HG03520 (cell line): ENCODE measurements at regions not wholly inside any gene's neighbourhood (a gene's known extent, or its start where the extent isn't known, plus 50 kb on each side); places are given as distances from the start of the nearest gene placed in this dataset.
"Not testable (repeated sequence)": the region's sequence is repeated elsewhere in the genome, so short reads cannot be mapped to it uniquely, and the experiment has no call there.

Experiments used
- ATAC-seq: cut with Tn5 transposase; IDR thresholded peaks from one replicate; pipeline ENCODE4 v1.9.1; 2021; ENCODE audit warnings: mild to moderate bottlenecking, moderate library complexity; ENCODE audit not compliant: unreplicated experiment

DNA sequence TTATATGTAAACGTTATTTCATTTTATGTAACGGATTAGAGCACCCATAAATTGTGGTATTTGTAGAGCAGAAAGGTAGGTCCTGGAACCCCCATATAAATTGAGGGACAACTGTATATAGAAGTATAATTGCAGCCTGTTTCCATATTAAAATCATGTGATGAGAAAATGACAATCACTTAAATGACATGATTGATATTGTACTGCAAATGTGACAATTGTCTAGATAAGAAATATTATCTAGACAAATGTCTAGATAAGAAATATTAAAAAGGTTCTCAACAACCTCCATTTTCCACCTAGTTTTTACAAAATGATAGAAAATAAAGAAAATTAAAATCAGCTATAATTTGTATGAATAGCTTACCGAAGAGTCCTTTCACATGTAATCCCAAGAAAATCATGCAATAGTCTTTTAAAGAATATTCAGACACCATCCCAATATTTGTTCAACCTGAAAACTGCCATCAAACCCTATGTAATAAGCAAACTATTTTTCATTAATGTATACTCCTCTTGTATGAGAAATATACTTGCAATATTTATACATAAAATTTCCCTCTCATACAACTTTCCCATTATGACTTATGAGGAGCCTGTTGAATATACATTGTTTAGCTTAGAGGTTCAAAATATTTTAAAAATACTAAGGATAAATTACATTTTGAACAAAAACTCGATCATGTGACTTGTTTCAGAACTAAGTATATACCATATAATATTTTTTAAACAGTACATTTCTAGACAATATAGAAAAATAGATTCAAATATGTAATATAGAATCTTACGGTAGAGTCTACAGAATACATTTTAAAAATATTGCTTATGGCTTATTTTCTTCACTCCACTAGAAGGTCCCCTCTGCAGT lies 153.2 kb downstream of the CRPPA start:
- ATAC-seq = no peak

DNA sequence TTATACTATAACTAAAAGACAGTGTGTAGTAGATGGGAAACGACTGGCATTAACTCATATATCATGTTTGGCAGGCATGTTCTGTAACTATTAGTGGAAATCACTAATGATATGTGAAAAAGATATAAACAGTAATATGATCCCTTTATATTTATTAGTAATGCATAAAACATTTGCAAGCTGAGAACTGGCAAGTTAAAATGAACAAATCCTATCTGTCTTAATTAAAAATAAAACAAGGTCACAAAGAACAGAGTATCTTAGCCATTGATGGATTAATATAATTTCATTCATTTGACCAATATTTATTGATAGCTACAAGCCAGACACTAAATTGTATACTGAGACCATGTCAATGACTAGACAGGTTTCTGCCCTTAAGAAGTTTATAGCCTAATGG lies 154.5 kb downstream of the CRPPA start:
- no peak for ATAC-seq

DNA sequence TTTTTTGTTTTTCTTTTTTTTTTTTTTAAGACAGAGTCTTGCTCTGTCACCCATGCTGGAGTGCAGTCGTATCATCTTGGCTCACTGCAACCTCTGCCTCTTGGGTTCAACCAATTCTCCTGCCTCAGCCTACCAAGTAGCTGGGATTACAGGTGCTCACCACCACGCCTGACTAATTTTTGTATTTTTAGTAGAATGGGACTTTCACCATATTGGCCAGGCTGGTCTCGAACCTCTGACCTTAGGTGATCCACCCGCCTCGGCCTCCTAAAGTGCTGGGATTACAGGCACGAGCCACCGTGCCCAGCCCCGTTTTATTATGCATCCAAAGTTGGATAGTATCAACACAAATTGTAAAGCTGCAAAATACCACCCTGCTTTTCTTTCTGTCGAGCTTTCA lies 154.9 kb downstream of the CRPPA start:
- not testable (repeated sequence) for ATAC-seq

DNA sequence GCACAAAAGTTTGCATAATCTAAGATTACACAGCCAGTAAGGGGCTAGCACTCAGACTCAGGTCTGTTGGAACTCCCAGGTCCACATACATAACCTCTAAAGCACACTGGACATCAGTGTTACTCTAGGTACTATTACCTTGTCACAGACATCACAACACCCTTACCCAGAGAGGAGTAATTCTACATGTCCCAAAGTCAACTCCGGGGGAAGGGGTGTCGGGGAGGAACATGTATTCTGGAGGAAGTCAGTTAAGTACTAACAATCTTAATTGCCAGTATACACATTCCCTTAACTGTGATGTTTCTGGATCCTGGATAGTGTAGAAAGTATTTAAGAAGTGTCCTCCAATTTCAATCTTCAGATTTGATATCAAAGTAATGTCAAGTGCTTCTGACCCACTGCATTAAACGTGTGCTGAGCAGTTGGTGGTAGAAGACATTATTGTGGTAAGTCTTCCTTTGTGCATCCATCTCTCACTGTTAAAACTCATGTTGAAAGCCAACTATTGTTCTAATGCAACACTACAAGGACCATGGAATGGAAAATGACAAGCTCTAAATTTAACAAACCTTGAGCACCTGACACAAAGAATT lies 155.4 kb downstream of the CRPPA start:
- no peak for ATAC-seq

DNA sequence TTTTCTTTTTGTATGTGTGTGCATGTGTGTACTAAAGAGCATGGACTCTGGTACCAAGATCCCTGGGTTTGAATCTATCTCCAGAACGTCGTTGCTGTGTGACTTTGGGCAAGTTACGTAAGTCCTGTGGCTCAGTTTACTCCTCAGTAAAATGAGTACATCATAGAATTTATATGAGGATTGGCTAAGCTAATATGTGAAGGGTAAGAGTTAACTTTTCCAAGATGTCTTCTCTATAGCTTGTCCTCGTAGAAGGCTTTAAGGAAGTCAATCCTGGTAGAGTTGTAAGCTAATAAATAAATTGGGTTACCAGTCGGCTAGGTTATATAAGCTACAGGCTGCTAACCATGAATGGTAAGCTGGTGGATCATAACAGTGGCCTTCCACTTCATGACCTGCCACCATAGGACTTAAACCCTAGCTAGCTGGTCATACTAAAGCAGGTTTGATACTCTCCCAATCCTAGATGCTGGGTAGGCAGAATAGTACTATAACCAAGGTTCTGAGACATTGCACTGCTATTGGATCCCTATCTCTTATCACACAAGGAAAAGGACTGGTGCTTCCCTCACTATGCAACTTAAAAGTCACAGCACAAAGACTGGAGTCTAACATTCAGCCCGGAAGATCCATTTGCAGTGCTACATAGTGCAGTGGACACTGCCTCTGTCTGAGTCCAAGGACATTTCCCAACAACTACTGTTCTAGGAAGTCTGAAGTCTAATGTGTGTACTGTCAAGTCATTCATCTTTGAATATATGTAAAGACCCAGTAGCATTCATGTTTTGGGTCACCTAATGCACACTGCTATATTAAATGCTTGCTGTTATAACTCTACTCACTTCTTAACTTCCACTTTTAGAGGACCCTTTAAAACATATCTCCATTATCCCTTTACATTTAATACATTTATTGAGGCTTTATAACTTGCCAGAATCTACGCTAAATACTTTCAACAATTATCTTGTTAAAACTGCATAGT lies 156.2 kb downstream of the CRPPA start:
- ATAC-seq = no peak

DNA sequence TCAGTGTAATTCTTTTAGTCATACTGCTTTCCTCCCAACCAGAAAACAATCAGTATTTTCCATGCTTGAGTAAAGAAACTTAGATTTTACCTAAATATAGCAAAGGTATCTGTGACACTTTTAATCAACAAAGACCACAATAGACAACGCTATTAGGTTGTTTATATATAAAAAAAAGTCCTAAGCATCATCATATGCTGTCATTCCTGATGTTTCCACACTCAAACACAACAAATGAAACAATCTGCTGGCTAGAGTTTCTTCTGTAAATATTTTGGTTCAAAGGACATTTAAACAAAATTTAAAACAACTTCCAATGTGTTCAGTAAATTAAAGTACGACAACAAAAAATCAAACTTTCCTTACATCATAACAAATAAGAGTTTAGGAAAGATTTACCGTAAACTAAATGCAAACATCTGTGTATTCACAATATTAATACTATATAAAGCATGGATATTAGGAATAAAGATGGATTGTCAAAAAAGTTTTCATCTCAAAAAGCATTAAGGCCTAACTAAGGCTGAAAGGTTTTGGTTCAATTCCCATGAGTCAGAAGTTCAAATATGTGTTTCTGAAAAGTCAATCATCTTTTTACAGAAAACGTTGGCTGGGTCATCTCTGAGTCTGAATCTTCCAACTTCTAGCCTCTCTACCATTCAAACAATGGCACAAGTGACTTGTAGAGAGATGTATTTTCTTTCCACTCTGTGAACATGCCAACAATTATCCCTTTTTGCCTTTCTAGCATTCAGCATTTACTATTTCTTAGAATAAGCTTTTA lies 157.1 kb downstream of the CRPPA start:
- no peak for ATAC-seq

DNA sequence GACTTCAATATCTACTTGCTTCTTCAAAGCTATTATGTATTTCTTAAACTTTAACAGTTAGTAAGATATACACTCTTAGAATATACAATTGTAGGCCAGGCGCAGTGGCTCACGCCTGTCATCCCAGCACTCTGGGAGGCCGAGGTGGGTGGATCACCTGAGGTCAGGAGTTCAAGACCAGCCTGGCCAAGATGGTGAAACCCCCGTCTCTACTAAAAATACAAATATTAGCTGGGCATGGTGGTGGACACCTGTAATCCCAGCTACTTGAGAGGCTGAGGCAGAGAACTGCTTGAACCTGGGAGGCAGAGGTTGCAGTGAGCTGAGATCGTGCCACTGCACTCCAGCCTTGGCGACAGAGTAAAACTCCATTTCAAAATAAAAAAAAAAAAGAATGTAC lies 158.0 kb downstream of the CRPPA start:
- not testable (repeated sequence) for ATAC-seq

DNA sequence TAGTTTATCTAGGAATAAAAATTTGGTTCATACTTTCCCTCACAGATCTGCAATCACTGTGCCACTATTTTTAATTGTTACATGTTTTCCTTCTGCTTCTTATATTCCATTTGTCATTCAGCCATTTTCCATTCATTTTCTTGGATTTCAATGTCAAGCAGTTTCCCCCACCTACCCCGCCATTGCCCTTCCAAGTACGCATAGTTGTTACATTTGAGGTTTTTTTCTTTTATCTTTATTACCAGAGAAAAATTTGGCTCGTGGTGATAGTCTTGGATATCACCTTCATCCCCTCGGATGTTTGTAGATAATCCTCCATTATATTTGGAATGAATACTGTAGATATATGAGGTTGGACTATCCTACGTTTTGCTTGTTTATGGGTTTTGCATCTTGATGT lies 159.7 kb downstream of the CRPPA start:
- ATAC-seq = no peak

DNA sequence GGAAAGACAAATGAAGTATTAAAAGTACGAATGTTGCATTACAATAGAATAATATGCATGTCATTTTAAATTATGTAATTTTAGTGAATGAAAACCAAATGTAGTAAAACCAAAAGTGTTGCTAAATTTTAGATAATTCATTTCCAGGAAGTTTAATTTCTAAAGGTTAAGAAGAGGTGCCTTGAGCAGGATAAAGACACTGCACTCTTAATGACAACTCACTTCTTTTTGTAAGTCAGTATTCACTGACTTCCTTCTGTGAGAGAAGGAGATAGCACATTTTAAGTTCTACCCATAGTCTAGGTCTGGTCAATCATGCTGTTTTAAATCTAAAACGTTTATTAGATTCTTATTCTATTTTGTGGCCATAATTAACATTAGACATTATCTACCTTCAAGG lies 160.2 kb downstream of the CRPPA start:
- ATAC-seq = no peak

DNA sequence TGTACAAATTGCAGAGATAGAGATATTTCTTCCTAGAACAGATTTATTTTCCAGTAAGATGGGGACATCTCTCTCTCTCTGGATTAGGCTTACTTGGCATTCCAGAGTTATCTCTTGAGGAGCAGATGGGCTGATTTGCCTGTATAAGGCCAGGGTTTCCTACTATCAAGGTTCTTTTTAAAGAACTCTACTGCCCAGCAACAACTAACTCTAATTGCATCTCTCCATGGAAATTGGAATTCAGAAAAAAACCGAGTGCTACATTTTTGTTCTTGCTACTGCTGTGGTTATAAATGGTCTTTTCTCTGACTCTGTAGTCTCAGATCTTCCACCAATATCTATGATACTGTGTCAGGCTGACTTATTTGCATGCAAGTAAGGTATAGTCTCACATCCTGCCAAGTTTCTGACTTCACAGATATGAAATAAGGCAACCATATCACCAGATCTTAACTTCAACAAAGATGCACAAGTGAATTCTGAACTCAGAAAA lies 161.1 kb downstream of the CRPPA start:
- peak; percentile 86 for ATAC-seq

DNA sequence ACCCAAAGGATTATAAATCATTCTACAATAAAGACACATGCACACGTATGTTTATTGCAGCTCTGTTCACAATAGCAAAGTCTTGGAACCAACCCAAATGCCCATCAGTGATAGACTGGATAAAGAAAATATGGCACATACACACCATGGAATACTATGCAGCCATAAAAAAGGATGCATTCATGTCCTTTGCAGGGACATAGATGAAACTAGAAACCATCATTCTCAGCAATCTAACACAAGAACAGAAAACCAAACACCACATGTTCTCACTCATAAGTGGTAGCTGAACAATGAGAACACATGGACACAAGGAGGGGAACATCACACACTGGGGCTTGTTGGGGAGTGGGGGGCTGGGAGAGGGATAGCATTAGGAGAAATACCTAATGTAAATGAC lies 164.9 kb downstream of the CRPPA start:
- ATAC-seq = not testable (repeated sequence)

DNA sequence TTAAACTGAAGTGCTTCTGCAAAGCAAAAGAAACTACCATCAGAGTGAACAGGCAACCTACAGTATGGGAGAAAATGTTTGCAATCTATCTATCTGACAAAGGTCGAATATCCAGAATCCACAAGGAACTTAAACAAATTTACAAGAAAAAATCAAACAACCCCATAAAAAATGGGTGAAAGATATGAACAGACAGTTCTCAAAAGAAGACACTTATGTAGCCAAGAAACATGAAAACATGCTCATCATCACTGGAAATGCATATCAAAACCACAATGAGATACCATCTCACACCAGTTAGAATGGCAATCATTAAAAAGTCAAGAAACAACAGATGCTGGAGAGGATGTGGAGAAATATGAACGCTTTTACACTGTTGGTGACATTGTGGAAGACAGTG lies 165.4 kb downstream of the CRPPA start:
- ATAC-seq = not testable (repeated sequence)

DNA sequence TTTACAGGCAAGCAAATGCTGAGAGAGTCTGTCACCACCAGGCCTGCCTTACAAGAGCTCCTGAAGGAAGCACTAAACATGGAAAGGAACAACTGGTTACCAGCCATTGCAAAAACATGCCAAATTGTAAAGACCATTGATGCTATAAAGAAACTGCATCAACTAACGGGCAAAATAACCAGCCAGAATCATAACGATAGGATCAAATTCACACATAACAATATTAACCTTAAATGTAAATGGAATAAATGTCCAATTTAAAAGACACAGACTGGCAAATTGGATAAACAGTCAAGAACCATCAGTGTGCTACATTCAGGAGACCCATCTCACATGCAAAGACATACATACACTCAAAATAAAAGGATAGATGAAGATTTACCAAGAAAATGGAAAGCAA lies 170.7 kb downstream of the CRPPA start:
- not testable (repeated sequence) for ATAC-seq

DNA sequence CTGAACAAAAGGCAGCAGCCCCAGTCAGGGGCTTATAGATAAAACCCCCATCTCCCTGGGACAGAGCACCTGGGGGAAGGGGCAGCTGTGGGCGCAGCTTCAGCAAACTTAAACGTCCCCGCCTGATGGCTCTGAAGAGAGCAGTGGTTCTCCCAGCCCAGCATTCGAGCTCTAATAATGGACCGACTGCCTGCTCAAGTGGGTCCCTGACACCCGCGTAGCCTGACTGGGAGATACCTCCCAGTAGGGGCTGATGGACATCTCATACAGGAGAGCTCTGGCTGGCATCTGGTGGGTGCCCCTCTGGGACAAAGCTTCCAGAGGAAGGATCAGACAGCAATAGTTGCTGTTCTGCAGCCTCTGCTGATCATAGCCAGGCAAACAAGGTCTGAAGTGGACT lies 172.1 kb downstream of the CRPPA start:
- ATAC-seq = not testable (repeated sequence)

DNA sequence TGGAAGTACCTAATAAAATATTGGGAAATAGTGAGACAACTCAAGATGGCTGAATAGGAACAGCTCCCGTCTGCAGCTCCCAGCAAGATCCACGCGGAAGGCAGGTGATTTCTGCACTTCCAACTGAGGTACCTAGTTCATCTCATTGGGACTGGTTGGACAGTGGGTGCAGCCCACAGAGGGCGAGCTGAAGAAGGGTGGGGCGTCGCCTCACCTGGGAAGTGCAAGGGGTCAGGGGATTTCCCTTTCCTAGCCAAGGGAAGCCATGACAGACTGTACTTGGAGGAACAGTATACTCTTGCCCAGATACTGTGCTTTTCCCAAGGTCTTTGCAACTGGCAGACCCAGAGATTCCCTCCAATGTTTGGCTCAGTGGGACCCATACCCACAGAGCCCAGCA lies 172.8 kb downstream of the CRPPA start:
- not testable (repeated sequence) for ATAC-seq

DNA sequence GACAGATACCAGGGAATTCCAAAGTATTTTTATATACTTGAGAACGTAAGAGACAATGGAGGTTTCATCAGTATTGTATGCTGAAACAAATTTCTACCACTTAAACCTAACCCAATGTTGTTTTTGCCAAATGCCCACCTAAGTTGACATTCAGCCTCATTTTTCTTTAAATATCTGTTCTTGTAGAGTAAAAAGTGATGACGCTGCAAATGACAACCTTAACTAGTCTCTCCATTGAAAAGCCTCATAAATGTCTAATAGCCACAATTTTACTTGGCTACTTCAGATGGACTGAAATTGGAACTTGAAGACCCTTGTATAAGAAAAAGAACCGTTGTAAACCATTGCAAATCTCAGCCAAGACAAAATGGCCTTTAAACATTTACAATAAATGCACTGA lies 176.9 kb downstream of the CRPPA start:
- ATAC-seq = no peak

DNA sequence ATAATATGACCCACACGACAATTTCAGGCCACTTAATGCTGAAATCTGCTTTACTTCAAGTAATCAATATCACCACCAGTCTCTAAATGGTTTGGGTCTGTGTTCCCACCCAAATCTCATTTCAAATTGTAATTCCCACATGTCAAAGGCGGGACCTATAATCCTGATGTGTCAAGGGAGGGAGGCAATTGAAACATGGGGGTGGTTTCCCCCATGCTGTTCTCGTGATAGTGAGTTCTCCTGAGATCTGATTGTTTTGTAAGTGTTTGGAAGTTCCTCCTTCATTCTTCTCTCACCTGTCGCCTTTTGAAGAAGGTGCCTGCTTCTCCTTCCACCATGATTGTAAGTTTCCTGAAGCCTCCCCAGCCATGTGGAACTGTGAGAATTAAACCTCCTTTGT lies 178.4 kb downstream of the CRPPA start:
- ATAC-seq = no peak

DNA sequence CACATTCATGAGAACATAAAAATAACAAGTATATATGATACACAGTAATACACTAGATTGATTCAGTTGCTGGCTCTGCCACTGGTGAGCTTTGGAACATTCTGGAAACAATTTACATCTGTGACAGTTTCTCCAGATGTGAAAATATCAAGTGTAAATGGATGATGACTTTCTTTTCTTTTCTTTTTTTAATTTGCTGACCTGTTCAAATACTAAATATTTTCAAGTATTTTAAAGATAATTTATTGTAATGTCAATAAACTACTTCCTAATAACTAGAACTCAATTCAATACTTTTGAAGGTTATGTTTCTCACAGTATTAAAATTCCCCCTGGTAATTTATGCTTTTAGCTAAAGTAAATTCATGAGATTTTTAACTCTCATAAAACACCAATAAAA lies 180.3 kb downstream of the CRPPA start:
- ATAC-seq = no peak

DNA sequence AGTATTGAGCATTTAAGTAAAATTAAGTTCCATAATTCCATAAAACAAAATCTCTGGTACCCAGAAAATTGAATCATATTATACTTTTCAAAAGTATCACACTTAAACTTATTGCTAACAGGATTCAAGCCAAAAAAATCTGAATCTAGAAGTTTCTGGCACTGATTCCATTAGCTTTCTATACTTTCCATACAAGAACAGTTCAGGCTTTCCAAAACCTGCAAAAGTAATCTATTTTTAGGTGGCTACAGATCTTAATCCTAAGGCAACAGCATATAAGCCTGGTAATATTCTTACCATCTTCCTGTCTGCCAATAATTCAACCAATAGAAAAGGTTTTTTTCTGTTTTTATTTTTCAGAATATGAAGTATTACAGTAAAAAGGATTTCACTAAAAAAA lies 185.0 kb downstream of the CRPPA start:
- ATAC-seq = no peak
